Brain microvascular endothelial cell (primary cell): ENCODE measurements at regions not wholly inside any gene's neighbourhood (a gene's known extent, or its start where the extent isn't known, plus 50 kb on each side); places are given as distances from the start of the nearest gene placed in this dataset.

Experiments
- DNase-seq: peaks from one replicate; pipeline ENCODE4 v3.0.0-alpha.2; 2020
- H3K27ac ChIP-seq: fragments of 250-450 bp; sonication (Bioruptor Pico); 2 replicates; pipeline ENCODE4 v1.5.1; 2020; ENCODE audit warnings: mild to moderate bottlenecking, moderate library complexity
- H3K27me3 ChIP-seq: fragments of 250-450 bp; sonication (Bioruptor Pico); replicated peaks from 2 replicates; pipeline ENCODE4 v1.5.1; 2020; ENCODE audit warnings: mild to moderate bottlenecking
- H3K36me3 ChIP-seq: fragments of 250-450 bp; sonication (Bioruptor Pico); replicated peaks from 2 replicates; pipeline ENCODE4 v1.5.1; 2020; ENCODE audit warnings: mild to moderate bottlenecking
- H3K4me3 ChIP-seq: 2 replicates; pipeline ENCODE4 v1.5.1; 2011; ENCODE audit warnings: low read depth, mild to moderate bottlenecking, control low read depth, low read length, moderate library complexity
- CTCF ChIP-seq: IDR thresholded peaks from 2 replicates; pipeline ENCODE4 v1.5.1; 2011; ENCODE audit warnings: low read depth, mild to moderate bottlenecking, moderate library complexity, low read length, control low read depth, inconsistent platforms; ENCODE audit errors: missing control alignments
- in situ Hi-C: cut with HindIII; loops from 2 replicates; pipeline ENCODE4 v1.10.0; 2017; ENCODE audit warnings: low sequenced_read_pairs, low pct_ligation_motif_present

GRCh38 chr6:16903470-16903869 is 142.2 kb upstream of the ATXN1 start:
- Histone ChIP-seq H3K4me3 (no peak overlapping the region), H3K27ac (no peak overlapping the region), H3K27me3 (no peaks in the 10 kb centered on the region), H3K36me3 (no peaks in the 10 kb centered on the region)
- no peak for TF ChIP-seq CTCF
- in situ Hi-C loops: no loop called here
- DNase-seq: peak; percentile 27

GRCh38 chr6:16902502-16902901 is 141.2 kb upstream of the ATXN1 start:
- Histone ChIP-seq H3K4me3 (no peak overlapping the region), H3K27ac (no peak overlapping the region), H3K27me3 (no peaks in the 10 kb centered on the region), H3K36me3 (no peaks in the 10 kb centered on the region)
- DNase-seq: no peak
- in situ Hi-C loops: no loop called here
- TF ChIP-seq CTCF: no peak

GRCh38 chr6:16901782-16902181 is 140.5 kb upstream of the ATXN1 start:
- DNase-seq: peak; percentile 34
- TF ChIP-seq CTCF: no peak
- no peak overlapping the region for H3K4me3 ChIP-seq
- H3K27ac ChIP-seq: no peak overlapping the region
- H3K27me3 ChIP-seq: no peaks in the 10 kb centered on the region
- in situ Hi-C loops: no loop called here
- H3K36me3 ChIP-seq: no peaks in the 10 kb centered on the region

- no peak overlapping the region for H3K4me3 ChIP-seq
- no peaks in the 10 kb centered on the region for H3K27me3 ChIP-seq
- in situ Hi-C loops: no loop called here
- no peak for DNase-seq
- no peak overlapping the region for H3K27ac ChIP-seq
- H3K36me3 ChIP-seq: no peaks in the 10 kb centered on the region
- TF ChIP-seq CTCF: no peak
Observed at GRCh38 chr6:16901306-16901705, 140.0 kb upstream of the ATXN1 start.

- H3K27ac ChIP-seq: no peak overlapping the region
- H3K27me3 ChIP-seq: no peaks in the 10 kb centered on the region
- no peak for TF ChIP-seq CTCF
- H3K36me3 ChIP-seq: no peaks in the 10 kb centered on the region
- no peak for DNase-seq
- in situ Hi-C loops: no loop called here
- no peak overlapping the region for H3K4me3 ChIP-seq
Observed at GRCh38 chr6:16898640-16899396, 137.6 kb upstream of the ATXN1 start.

- no peak for DNase-seq
- in situ Hi-C loops: no loop called here
- H3K27ac ChIP-seq: no peak overlapping the region
- H3K4me3 ChIP-seq: no peak overlapping the region
- H3K27me3 ChIP-seq: no peaks in the 10 kb centered on the region
- no peaks in the 10 kb centered on the region for H3K36me3 ChIP-seq
- no peak for TF ChIP-seq CTCF
Observed at GRCh38 chr6:16897669-16898068, 136.4 kb upstream of the ATXN1 start.
